Stimulated activated naive CD8-positive, alpha-beta T cell treated with anti-CD3 and anti-CD28 coated beads, Interleukin-15, Interleukin-2, amounts not matched to agents 100 ng/mL and 50 ng/mL, for 24 hours (primary cell): ENCODE measurements at regions not wholly inside any gene's neighbourhood (a gene's known extent, or its start where the extent isn't known, plus 50 kb on each side); places are given as distances from the start of the nearest gene placed in this dataset.

Experiments used
- H3K27ac Mint-ChIP-seq: one replicate; pipeline ENCODE4 v1.8.0; 2021; ENCODE audit warnings: mild to moderate bottlenecking, mixed read lengths
- H3K27me3 Mint-ChIP-seq: one replicate; pipeline ENCODE4 v1.8.0; 2021; ENCODE audit warnings: mixed read lengths
- H3K36me3 Mint-ChIP-seq: one replicate; pipeline ENCODE4 v1.8.0; 2021; ENCODE audit warnings: low read depth, mixed read lengths
- H3K4me1 Mint-ChIP-seq: one replicate; pipeline ENCODE4 v1.8.0; 2021; ENCODE audit warnings: low read depth, mixed read lengths
- H3K4me3 Mint-ChIP-seq: one replicate; pipeline ENCODE4 v1.8.0; 2021; ENCODE audit warnings: mild to moderate bottlenecking, mixed read lengths
- H3K9me3 Mint-ChIP-seq: one replicate; pipeline ENCODE4 v1.8.0; 2021; ENCODE audit warnings: mixed read lengths

DNA sequence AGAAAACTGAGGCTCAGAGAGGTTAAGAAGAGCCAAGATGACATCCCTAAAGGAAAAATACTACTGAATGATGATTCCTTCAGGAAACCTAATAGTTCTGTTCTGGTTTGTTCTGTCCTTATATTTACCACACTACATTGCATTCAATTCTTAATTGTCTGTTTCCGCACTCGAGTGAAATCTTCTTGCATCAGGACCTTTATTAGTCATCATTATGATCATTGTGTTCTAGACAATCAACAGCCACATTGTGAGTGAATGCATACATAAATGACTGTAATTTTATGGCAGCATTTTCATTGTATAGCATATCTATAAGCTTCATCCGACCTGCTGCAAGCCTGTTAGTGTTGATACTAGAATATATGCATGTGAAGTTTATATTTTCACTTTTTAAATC, 156.7 kb upstream of the FAM241A start:
- no peaks in the 10 kb centered on the region for H3K36me3 Mint-ChIP-seq
- no peak overlapping the region for H3K27ac Mint-ChIP-seq
- no peak overlapping the region for H3K4me3 Mint-ChIP-seq
- no peaks in the 10 kb centered on the region for H3K4me1 Mint-ChIP-seq
- H3K9me3 Mint-ChIP-seq = no peaks in the 10 kb centered on the region
- peaks cover 27% of the 10 kb centered on the region for H3K27me3 Mint-ChIP-seq

DNA sequence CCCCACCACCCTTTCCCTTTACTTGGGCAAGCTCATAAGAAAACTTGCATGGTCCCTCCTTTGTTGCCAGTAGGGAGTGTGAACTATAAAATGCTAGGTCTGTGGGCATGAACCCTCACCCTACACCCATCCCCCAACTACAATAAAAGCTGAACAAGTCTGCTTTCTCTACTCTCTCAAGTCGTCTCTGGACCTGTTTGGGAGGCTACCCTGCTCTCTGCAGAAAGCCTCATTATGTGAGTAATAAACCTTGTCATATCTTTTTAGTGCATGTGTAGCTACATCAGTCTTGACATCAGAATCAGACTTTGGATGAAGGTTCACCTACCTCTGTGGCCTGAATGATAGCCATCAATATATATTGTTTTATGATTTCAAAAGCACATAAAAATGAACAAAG, 155.4 kb upstream of the FAM241A start:
- Mint-ChIP-seq H3K4me1 (no peaks in the 10 kb centered on the region), H3K4me3 (no peak overlapping the region), H3K36me3 (no peaks in the 10 kb centered on the region), H3K9me3 (no peaks in the 10 kb centered on the region), H3K27me3 (peaks cover 32% of the 10 kb centered on the region), H3K27ac (no peak overlapping the region)

DNA sequence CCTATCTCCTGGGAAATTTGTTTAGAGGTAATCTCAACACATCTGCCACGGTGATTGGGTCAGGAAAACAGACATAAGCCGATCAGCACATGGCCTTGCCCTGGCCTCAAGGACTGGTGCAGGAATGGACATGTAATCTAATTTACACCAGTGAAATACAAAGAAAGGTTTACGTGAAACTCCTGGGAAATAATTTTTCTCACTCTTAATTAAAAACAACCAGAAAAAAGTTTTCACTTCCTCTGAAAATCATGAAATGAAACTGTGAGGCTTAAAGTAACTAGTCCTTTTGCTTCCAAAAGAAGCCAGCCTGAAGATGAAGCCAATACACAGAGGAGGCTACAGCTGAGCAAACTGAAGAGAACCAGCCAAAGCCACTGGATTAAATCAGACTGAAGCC, 154.1 kb upstream of the FAM241A start:
- H3K9me3 Mint-ChIP-seq = no peaks in the 10 kb centered on the region

DNA sequence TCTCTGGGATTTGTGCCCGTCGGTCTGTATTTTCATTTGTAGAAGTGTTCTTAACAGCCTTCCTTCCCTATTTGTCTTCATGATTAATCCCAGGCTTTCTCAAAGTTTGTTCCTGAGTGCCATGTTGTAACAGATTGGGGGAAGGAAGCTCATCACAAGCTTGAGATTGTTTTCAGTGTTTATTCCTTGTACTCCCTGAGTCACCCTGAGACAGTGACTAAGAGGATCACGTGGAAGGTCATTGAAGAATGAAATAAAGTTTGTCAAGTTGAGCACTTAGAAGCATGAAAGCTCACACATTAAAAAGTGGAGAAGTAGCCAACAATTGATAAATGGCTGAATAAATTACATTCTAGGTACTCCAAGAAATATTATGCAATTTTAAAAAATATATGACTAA, 153.5 kb upstream of the FAM241A start:
- Mint-ChIP-seq H3K27me3 (peaks cover 30% of the 10 kb centered on the region), H3K9me3 (no peaks in the 10 kb centered on the region), H3K27ac (no peak overlapping the region), H3K4me1 (no peaks in the 10 kb centered on the region), H3K4me3 (no peak overlapping the region), H3K36me3 (no peaks in the 10 kb centered on the region)

More for the DNA sequence above, 154.1 kb upstream of the FAM241A start:
- H3K4me3 Mint-ChIP-seq = no peak overlapping the region
- peaks cover 30% of the 10 kb centered on the region for H3K27me3 Mint-ChIP-seq
- no peaks in the 10 kb centered on the region for H3K4me1 Mint-ChIP-seq
- no peaks in the 10 kb centered on the region for H3K36me3 Mint-ChIP-seq
- H3K27ac Mint-ChIP-seq = no peak overlapping the region

DNA sequence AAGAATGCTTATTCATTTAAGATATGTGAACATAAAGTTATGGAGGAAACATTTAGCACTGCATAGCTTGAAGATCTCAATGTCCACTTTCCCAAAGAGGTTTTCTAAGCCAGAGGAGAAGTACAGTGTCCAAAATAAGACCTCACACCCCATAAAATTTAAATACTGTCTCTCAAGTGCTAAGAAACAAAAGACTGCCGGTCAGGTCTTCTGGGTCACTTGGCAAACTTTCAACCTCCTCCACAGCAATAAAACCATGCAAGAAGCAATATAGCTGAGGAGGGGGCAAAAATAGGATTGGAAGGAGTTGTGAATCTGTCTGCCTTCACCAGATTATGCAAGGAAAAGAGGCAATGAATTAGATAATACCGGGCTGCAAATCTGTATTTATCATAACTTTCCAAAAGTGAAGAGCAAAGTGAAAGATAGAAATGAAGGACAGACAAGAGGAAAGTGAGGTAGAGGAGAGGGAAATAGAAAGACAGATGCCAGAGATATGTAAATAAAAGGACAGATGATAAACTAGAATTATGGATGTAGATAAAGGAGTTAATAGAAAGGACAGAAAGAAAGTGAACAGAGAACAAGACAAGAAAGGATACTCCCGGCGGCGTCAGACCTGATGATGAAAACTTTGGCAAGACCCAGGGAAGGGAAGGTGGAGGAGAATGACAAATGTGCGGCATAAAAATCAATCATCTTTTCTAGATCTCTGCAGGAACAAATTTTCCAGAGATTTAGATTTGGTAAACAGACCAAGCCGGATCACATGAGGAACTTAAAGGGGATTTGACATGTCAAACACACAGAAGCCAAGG, 152.7 kb upstream of the FAM241A start:
- Mint-ChIP-seq H3K27ac (no peak overlapping the region), H3K9me3 (no peaks in the 10 kb centered on the region), H3K4me1 (no peaks in the 10 kb centered on the region), H3K36me3 (no peaks in the 10 kb centered on the region), H3K27me3 (peaks cover 23% of the 10 kb centered on the region), H3K4me3 (no peak overlapping the region)

DNA sequence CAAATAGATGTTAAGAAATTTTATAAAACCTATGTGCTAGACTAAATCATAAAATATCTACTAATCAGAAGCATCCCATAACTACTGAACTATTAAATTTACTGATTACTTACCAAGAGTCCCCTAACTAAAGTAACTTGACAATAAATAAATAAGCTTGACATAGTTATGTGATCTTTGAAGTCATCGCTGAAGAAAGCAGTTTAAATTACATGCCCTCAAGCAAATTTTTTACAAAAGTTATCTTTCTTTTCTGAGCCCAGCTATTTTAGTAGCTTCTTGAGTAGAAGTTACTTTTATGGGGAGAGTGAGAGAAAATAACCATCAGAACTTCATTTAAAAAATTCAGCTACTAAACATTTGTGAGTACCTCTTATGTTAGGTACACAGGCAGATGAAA, 150.9 kb upstream of the FAM241A start:
- Mint-ChIP-seq H3K4me1 (no peaks in the 10 kb centered on the region), H3K27ac (no peak overlapping the region), H3K27me3 (peaks cover 23% of the 10 kb centered on the region), H3K9me3 (peaks cover 4% of the 10 kb centered on the region), H3K36me3 (no peaks in the 10 kb centered on the region), H3K4me3 (no peak overlapping the region)

DNA sequence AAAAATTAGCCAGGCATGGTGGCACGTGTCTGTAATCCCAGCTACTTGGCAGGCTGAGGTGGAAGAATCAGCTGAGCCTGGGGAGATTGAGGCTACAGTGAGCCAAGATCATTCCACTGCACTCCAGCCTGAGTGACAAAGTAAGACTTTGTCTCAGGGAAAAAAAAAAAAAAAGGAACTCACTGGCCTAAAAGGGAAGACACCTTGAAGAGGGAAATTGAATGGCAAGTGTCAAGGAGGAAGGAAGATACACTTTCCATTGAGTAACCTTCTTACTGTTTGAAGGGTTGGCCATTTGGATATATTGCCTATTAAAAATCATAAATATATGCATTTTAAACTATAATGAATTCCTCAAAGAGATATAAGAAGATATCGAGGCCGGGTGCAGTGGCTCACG, 147.5 kb upstream of the FAM241A start:
- Mint-ChIP-seq H3K4me3 (no peak overlapping the region), H3K9me3 (peaks cover 4% of the 10 kb centered on the region), H3K36me3 (no peaks in the 10 kb centered on the region), H3K27ac (no peak overlapping the region), H3K27me3 (peaks cover 15% of the 10 kb centered on the region), H3K4me1 (no peaks in the 10 kb centered on the region)

DNA sequence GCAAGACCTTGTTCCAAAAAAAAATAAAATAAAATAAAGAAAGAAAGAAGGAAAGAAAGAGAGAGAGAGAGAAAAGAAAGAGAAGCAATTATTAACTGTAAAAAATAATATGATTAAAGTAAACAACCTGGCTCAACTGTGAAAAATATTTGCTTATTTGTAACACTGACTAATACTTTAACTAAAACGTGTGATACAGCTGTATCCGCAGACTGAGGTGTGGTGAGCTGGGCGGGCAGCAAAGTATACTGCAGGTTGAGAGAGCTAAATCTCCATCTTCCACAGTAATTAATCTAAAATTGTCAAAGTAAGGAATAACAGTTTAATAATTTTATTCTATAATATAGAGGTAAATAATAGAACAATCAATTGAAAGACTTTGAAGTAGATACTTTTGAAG, 145.5 kb upstream of the FAM241A start:
- H3K27ac Mint-ChIP-seq = no peak overlapping the region
- H3K4me1 Mint-ChIP-seq = no peaks in the 10 kb centered on the region
- peaks cover 4% of the 10 kb centered on the region for H3K9me3 Mint-ChIP-seq
- peaks cover 8% of the 10 kb centered on the region for H3K27me3 Mint-ChIP-seq
- no peak overlapping the region for H3K4me3 Mint-ChIP-seq
- no peaks in the 10 kb centered on the region for H3K36me3 Mint-ChIP-seq

DNA sequence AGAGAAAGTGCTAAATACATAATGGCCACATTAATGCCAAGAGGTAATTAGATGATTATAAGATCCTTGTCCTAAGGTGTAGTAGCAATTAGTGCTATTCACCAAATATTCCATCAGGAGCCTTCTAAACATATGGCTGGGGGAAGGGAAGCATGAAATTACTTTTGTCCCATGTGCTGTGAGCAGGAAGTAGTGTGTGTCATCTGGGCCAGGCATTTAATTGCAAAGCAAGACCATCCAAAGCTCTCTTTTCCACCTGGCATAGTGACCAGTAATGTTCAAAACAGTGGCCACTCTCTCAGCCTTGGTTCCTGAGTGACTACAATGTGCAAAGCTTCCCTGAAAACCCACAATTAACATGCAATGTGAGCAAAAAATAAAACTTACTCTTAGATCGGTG, 144.2 kb upstream of the FAM241A start:
- Mint-ChIP-seq H3K27ac (no peak overlapping the region), H3K36me3 (no peaks in the 10 kb centered on the region), H3K9me3 (peaks cover 4% of the 10 kb centered on the region)

DNA sequence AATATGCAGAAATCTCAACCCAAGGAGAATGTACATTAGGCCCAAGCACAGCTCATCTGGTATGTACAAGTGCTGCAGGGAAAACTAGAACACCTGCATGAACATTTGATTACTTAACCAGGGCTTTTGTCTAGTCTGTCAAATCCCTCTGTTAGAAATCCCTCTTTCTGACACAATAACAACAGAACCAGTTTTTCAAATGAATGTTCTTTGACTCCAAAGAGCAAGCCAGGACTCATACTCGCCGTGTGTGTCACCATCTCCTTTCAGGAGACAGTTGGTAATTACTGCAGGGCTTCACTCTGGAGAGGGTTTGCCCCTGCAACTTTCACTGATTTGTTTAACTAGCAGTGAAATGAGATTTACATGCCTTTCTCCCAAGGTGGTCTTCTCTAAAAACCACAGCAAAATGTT, 143.0 kb upstream of the FAM241A start:
- H3K27me3 Mint-ChIP-seq = peaks cover 4% of the 10 kb centered on the region
- H3K36me3 Mint-ChIP-seq = no peaks in the 10 kb centered on the region
- H3K27ac Mint-ChIP-seq = no peak overlapping the region
- peaks cover 4% of the 10 kb centered on the region for H3K9me3 Mint-ChIP-seq
- H3K4me3 Mint-ChIP-seq = no peak overlapping the region
- no peaks in the 10 kb centered on the region for H3K4me1 Mint-ChIP-seq

More for the DNA sequence above, 144.2 kb upstream of the FAM241A start:
- H3K4me3 Mint-ChIP-seq = no peak overlapping the region
- no peaks in the 10 kb centered on the region for H3K4me1 Mint-ChIP-seq
- H3K27me3 Mint-ChIP-seq = peaks cover 4% of the 10 kb centered on the region

DNA sequence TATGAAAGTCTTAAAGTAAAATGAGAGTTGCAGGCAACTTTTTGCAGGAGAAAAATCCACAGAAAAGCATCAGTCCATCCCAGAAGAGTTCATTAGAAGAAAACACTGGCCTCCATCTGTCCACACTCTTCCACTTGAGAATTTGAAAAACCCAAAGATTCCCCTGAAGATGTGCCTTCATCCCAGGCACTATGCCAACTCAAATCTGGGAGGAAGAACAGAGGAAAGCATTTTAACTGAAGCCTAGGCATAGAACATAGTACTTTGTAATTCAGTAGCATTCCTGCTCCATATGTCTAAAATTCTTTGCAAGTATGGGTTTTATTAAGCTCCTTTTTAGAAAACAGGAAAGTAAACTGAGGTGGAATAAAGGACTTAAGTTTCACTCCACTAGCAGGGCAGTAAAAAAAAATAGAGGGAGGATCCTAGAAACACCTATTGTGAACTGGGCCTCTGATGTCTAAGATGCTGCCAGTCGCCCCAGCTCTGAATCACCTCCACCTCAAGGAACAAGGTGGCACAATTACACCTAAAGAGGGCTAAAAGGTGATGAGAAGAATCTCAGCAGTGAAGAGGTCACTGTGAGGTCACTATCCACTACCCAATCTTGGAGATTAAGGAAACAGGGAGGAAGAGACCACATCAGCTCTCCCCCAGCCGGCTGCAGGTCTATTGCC, 141.9 kb upstream of the FAM241A start:
- H3K36me3 Mint-ChIP-seq = no peaks in the 10 kb centered on the region
- H3K9me3 Mint-ChIP-seq = peaks cover 4% of the 10 kb centered on the region
- no peak overlapping the region for H3K27ac Mint-ChIP-seq
- H3K4me1 Mint-ChIP-seq = no peaks in the 10 kb centered on the region
- H3K4me3 Mint-ChIP-seq = no peak overlapping the region
- peaks cover 4% of the 10 kb centered on the region for H3K27me3 Mint-ChIP-seq

DNA sequence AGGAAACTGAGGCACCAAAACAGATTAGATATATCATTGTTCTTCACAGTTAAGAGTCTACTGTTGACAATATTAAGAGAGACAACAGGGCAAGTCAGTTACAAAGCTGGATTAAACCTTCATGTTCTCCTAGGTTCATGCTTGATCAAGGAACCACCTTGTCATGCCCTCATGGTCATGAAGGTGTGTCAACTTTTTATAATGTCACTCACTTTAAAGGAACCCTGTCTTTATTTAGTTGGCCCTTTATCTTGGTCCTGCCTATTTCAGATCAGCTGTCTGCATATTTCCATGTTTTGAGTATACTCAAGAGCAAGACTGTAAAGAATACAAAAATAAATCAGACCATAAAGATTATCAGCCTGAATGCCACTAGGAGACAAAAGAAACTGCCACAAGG, 140.2 kb upstream of the FAM241A start:
- Mint-ChIP-seq H3K9me3 (no peaks in the 10 kb centered on the region), H3K4me1 (no peaks in the 10 kb centered on the region), H3K27me3 (no peaks in the 10 kb centered on the region), H3K4me3 (no peak overlapping the region), H3K27ac (no peak overlapping the region), H3K36me3 (no peaks in the 10 kb centered on the region)

DNA sequence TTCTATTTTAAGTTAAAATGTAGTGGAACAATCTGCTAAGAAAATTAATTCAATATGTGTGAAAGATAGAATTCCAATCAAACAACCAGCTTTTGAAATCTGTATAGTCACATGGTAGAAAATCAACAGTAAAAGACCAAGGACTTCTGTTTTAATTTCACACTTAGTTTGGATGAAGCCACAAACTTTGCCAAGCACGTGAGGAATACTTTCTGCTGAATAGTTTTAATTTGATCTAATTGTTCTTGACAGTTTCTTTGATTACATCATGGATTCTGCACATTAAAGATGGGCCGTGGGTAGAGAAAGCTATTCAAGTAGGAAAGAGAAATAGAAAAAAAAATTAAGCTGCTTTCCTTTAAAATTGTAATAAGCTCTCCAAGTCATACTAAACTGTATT, 137.9 kb upstream of the FAM241A start:
- Mint-ChIP-seq H3K9me3 (no peaks in the 10 kb centered on the region), H3K4me1 (no peaks in the 10 kb centered on the region), H3K4me3 (no peak overlapping the region), H3K27ac (no peak overlapping the region), H3K36me3 (no peaks in the 10 kb centered on the region), H3K27me3 (no peaks in the 10 kb centered on the region)

DNA sequence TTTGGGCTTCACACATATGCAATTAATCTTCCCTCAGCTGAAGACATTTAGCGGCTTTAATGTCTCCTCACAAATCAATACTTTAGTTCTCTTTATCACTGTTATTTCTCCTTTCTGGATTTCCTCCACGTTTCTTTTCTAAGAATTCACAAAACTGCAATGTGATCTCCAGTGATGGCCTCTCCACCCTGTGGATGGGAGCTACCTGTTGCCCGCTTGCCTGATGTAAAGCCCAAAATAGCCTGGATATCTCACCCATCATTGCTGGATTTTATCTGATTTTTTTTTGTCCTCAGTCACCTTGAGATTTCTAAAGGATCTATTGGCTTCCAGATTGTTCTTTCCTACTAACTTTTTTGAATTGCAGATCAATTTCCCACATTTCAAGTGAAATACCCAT, 129.3 kb upstream of the FAM241A start:
- H3K9me3 Mint-ChIP-seq = no peaks in the 10 kb centered on the region
- H3K36me3 Mint-ChIP-seq = no peaks in the 10 kb centered on the region
- H3K27me3 Mint-ChIP-seq = peaks cover 11% of the 10 kb centered on the region
- no peaks in the 10 kb centered on the region for H3K4me1 Mint-ChIP-seq
- H3K27ac Mint-ChIP-seq = no peak overlapping the region
- H3K4me3 Mint-ChIP-seq = no peak overlapping the region

DNA sequence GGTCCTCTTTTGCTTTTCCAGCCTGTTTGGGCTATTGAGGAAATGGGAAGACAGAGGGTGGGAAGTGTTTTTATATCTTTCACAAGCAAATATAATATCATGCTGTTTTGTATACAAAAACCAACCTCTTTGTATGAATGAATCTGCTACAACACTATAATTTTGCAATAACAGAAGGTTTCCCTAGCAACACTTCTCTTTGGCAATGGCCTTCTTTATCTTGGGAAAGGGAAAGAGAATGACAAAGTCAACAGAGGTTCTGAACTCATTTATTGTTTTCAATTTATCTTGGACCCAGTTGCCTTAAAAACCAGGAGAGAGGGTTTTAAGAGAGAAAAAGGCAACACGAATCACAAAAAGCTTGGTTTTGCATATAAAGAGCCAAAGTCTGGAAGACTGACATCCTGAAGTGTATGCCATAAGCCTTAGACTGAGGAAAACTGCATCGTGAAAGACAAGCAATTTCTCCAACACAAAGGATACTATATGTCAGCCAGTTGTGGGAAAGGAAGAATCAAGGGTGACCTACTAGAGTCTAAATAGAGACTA, 121.8 kb upstream of the FAM241A start:
- Mint-ChIP-seq H3K36me3 (no peaks in the 10 kb centered on the region), H3K27ac (no peak overlapping the region), H3K4me3 (no peak overlapping the region), H3K9me3 (no peaks in the 10 kb centered on the region), H3K27me3 (peaks cover 21% of the 10 kb centered on the region), H3K4me1 (no peaks in the 10 kb centered on the region)
